GM21526 (cell line): ENCODE measurements at regions not wholly inside any gene's neighbourhood (a gene's known extent, or its start where the extent isn't known, plus 50 kb on each side); places are given as distances from the start of the nearest gene placed in this dataset.

ENCODE experiments used
- ATAC-seq: cut with Tn5 transposase; IDR thresholded peaks from one replicate; pipeline ENCODE4 v1.9.1; 2021; ENCODE audit warnings: moderate library complexity; ENCODE audit not compliant: unreplicated experiment, low FRiP score

- ATAC-seq: no peak
Measured at GRCh38 chr6:74785236-74785635, 420.6 kb downstream of the COL12A1 start.

- no peak for ATAC-seq
Measured at GRCh38 chr6:74782346-74782745, 423.5 kb downstream of the COL12A1 start.

GRCh38 chr6:74780831-74781230 lies 425.0 kb downstream of the COL12A1 start:
- no peak for ATAC-seq

- no peak for ATAC-seq
Measured at GRCh38 chr6:74768738-74769137, 437.1 kb downstream of the COL12A1 start.

- no peak for ATAC-seq
Measured at GRCh38 chr6:74768120-74768519, 437.7 kb downstream of the COL12A1 start.

GRCh38 chr6:74765486-74765885 lies 440.4 kb downstream of the COL12A1 start:
- ATAC-seq: no peak

- ATAC-seq: no peak
Measured at GRCh38 chr6:74764486-74764885, 441.4 kb downstream of the COL12A1 start.

GRCh38 chr6:74762841-74763240 lies 443.0 kb downstream of the COL12A1 start:
- no peak for ATAC-seq

GRCh38 chr6:74757813-74758212 lies 448.0 kb downstream of the COL12A1 start:
- ATAC-seq: no peak

- no peak for ATAC-seq
Measured at GRCh38 chr6:74756923-74757322, 448.9 kb downstream of the COL12A1 start.

- no peak for ATAC-seq
Measured at GRCh38 chr6:74755778-74756177, 450.1 kb downstream of the COL12A1 start.

- no peak for ATAC-seq
Measured at GRCh38 chr6:74755196-74755595, 450.7 kb downstream of the COL12A1 start.

- ATAC-seq: no peak
Measured at GRCh38 chr6:74753883-74754600, 451.8 kb downstream of the COL12A1 start.

- no peak for ATAC-seq
Measured at GRCh38 chr6:74752303-74752702, 453.6 kb downstream of the COL12A1 start.

- ATAC-seq: no peak
Measured at GRCh38 chr6:74750826-74751225, 455.0 kb downstream of the COL12A1 start.

- ATAC-seq: no peak
Measured at GRCh38 chr6:74749211-74750147, 456.4 kb downstream of the COL12A1 start.

- no peak for ATAC-seq
Measured at GRCh38 chr6:74745670-74746069, 460.2 kb downstream of the COL12A1 start.

GRCh38 chr6:74742793-74743508 lies 462.9 kb downstream of the COL12A1 start:
- ATAC-seq: no peak

- no peak for ATAC-seq
Measured at GRCh38 chr6:74741646-74742045, 464.2 kb downstream of the COL12A1 start.

GRCh38 chr6:74735304-74735703 lies 470.5 kb downstream of the COL12A1 start:
- ATAC-seq: no peak

- ATAC-seq: no peak
Measured at GRCh38 chr6:74734901-74735300, 471.0 kb downstream of the COL12A1 start.
